GM18861 (cell line): ENCODE measurements at regions not wholly inside any gene's neighbourhood (a gene's known extent, or its start where the extent isn't known, plus 50 kb on each side); places are given as distances from the start of the nearest gene placed in this dataset.
"Not testable (repeated sequence)": the region's sequence is repeated elsewhere in the genome, so short reads cannot be mapped to it uniquely, and the experiment has no call there.

Experiments
- ATAC-seq: cut with Tn5 transposase; IDR thresholded peaks from one replicate; pipeline ENCODE4 v1.9.1; 2021; ENCODE audit not compliant: unreplicated experiment

DNA sequence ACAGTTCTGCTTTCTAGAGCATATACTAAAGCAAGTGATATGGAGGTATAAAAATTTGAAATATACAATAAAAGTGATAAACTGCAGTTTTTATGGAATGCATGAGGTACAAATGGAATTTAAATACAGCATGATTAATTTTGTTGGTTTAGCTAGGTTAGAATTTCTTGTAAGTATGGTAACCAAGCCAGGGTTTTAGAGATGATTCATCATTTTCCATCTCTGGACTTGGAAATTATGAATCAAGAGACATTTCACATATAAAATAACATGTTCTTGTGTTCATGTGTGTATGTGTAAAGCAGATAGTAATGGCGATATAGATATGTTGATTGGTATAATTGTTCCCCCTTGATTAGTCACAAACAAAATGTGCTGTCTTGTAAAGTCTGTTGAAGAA is 1219.8 kb downstream of the CDH8 start:
- no peak for ATAC-seq

DNA sequence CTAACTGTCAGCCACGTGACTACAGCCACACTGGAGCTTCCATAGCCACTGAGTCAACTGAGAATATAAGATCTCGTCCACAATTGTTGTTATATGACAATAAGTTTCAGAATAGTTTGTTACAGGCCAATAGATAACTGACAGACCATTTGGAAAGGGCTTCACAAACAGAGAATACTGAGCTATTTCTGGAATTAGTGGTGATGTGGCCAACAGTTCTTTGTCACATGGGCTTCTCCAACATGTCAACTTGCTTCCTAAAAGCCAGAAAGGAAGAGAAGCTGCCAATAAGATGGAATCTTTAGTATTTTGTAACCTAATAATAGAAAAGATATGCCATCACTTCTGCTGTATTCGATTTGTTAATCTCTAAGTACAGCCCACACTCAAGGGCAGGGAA is 1220.4 kb downstream of the CDH8 start:
- no peak for ATAC-seq

DNA sequence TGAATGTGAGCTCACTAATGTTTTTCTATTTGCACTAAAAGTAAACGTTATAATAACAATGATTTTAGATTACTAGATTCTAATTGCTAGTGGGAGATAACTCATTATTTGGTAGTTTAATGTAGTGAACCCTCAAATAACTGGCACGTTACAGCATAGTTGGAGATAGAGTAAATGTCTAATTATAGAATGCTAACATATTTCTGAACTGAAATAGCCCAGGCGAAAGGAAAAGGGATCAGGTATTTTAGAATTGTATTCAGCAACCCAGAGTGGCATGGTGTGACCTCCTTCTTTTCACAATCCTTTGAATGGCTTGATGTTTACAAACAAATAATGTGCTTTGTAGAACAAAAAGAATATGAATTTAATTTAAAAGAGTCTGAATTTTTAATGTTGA is 1221.2 kb downstream of the CDH8 start:
- ATAC-seq = no peak

DNA sequence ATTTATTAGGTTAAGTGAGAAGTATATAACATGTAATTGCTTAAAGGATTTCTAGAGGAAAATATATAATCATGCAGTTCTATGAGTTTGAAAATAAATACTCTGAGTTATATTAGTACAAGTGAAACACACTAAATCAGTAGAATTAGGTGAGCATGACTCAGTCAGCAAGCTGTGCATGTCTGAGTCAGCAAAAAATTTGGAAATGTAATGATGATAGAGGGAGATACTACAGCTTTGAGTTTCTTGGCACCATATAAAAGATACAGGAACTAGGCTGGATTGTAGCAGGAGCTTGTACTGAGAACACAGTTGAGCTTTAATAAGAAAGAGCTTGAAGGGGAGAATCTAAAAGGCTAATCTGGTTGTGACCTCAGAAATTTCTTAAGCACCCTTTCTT is 1224.6 kb downstream of the CDH8 start:
- ATAC-seq = no peak

DNA sequence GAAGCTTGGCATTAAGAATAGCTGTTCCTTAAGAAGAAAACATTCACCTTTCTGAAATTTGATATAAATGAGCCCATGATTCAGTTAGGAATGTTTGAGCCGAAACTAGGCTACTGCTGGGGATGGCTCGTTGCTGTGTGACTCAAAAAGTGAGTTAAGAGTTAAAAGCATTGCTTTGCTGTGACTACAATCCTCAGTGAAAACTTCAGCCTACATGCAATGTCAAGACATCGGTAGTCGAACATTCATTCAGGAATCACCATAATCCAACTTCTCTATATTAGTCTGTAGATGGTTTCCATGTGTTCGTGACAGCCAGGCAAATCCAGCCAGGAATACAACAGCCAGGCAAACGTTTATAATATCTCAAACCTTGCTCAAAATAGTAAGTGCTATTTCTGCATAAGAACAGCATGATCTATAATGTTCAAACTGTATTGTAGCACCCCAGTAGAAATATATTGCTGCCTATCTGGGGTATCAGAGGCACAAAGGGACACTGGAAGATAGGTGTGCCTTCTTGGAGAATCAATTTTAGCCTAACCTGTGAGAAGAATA is 1225.1 kb downstream of the CDH8 start:
- no peak for ATAC-seq

DNA sequence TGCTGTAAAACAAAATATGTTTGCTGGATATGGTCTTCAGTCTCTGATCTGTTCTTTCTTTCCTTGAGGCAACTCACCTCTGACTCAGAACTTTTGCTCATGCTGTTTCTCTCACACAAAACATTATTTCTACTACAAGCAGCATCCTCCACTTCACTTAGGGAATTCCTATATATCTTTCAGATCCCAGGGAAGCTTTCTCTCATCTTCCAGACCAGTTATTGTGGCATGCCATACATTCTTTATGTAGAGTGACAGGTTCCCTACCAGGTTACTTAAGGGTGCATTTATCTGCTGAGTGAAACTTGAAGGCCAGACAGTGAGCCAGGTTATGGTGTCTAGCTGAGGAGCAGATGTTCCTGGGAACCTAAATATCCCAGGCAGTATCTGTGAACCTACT is 1226.0 kb downstream of the CDH8 start:
- no peak for ATAC-seq

DNA sequence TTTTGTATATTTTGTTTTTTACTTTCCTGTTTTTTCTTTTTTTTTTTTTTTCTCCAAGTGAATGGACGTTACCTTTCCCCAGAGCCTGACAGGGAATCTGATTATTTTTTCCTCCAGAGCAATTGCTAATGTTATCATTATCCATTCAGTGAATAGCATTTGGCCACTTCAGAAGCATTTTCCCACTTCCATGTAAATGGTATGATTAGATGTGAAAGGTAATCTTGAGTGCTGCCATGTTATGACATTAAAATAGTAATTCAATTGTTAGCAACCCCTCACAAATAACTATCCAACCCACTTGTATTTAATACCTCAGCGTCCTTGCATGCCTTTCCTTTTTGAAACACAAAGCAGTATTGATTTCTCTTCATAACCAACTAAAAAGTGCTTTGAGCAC is 1243.8 kb downstream of the CDH8 start:
- ATAC-seq = no peak

DNA sequence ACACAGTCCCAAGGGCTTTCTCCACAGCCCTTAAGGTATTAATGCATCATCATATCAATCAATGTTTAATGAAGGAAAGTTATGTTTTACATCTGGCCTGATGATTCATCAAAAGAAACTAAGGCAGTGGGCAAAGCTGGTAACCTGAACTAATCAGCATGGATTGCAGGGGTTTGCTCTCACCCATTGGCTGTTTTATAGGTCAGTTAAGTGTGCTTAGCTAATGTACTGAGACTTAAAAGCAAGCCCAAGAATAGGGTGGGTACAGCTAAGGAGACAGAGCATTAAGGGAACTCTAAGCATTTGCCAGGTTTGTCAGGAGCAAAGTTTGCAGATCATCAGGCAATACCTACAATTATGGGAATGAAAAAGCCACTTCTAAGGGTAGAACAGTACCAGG is 1247.6 kb downstream of the CDH8 start:
- no peak for ATAC-seq

DNA sequence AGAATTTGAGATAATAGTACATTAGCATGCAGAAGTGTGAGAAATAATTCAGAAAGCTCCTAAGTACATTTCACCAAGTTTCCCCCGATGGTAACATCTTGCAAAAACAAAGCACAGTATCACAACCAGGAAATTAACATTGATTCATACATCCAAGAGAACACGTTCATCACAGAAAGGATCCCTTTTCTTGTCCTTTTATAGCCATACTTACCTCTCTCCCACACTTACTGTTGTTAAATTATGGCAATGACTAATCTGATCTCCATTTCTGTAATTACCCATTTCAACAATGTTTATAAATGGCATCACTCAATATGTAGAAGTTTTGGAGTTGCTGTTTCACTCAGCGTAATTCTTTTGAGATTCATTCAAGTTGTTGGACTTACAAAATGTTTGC is 1260.0 kb downstream of the CDH8 start:
- ATAC-seq = no peak

DNA sequence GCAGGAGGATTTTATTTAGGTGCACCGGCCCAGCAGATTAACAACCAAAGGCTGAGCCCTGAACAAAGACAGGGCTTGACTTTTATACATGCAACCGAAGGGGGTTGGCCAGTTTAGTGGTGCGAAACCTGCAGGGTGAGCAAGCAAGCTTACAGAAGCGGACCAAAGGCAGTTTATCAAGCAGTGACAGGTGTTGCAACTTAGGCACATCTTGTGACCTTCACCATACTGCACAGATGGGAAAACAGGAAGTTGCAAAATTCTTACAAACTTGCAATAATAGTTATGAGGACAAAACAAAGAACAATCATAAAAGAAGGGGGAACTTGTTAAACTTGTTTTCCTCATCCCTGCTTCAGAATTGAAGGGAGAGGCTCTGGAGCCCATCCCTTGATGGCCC is 1265.1 kb downstream of the CDH8 start:
- no peak for ATAC-seq

DNA sequence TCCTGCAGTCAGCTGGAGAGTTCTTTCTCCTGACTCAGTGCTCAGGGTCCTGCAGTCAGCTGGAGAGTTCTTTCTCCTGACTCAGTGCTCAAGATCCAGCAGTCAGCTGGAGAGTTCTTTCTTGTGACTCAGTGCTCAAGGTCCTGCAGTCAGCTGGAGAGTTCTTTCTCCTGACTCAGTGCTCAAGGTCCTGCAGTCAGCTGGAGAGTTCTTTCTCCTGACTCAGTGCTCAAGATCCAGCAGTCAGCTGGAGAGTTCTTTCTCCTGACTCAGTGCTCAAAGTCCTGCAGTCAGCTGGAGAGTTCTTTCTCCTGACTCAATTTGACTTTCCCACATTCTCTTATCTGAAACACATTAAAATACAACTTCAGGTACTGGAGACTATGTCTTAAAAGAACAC is 1265.9 kb downstream of the CDH8 start:
- not testable (repeated sequence) for ATAC-seq

DNA sequence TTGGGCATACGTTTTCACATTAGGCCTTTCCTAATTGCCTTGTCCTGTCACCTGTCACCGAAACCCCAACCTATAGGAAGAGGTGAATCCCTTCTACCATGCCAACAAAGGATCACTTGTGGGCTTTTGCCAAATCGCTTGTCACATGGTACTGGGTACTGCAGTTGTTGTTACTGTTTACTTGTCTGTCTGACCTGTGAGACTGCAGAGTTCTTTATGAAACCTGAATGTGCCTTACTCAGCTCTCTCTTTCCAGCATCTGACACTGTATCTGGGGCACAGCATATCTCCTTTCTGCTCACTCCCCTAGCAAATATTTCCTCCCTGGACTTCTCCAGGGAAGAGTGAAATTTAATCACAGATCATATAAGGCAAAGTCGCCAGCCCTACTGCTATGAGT is 1272.4 kb downstream of the CDH8 start:
- ATAC-seq = no peak

DNA sequence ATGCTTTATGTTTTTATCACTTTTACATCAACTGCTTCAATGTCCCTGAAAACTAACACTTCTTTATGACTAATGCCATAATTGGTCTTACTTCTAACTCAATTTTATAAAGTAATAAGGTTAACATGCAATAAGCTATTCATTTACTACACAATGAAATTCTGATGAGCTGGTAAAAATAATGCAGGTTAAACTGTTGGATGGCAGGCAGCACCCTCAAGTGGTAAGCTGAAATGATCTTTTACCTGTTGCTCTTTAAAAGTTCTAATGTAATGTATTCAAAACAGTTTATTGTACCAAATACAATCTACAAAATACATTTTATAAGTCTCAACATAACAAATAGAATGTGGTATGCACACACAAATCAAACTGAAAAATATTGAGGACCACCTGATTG is 1280.3 kb downstream of the CDH8 start:
- no peak for ATAC-seq

DNA sequence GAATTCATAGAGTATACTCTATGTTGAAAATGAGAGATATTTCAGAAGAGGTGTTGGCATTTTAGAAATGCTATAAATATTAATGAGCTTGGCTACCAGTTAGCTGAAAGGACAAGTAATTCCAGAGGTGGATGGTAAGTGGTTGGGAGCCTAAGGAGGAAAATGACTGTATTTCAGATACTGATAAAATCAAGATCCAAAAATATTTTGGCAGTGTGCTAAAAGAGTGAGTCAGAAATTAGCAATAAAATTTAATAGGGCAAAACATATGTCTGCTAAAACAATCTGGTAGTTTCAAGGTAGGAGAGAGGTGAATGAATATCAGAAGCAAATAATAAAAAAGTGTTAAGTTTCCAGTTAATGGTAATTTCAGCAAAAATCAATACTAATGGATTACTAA is 1287.9 kb downstream of the CDH8 start:
- no peak for ATAC-seq

DNA sequence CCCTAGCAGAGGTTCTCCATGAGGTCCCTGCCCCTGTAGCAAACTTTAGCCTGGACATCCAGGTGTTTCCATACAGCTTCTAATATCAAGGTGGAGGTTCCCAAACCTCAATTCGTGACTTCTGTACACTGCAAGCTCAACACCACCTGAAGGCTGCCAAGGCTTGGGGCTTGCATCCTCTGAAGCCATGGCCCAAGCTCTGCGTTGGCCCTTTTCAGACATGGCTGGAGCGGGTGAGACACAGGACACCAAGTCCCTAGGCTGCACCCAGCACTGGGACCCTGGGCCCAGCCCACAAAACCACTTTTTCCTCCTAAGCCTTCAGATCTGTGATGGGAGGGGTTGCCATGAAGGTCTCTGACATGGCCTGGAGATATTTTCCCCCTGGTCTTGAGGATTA is 1292.0 kb downstream of the CDH8 start:
- ATAC-seq = no peak

DNA sequence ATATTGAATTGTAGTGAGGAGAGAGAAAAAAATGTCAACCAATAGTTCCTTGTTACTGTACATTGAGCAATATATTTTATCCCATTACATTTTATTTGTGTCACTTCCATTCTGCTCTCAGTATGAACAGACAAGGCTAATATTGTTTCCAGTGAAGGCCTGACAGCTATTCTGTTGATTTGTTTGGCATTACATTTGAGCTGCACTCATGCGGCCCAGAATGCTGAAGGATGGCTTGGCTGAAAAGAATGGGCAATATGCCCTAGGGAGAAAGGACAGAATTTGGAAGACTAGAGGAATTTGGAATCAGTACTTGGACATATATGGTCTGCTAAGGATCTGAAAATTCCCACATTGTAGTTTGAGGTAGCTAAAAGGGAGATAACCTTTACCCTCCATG is 1294.4 kb downstream of the CDH8 start:
- ATAC-seq = no peak

DNA sequence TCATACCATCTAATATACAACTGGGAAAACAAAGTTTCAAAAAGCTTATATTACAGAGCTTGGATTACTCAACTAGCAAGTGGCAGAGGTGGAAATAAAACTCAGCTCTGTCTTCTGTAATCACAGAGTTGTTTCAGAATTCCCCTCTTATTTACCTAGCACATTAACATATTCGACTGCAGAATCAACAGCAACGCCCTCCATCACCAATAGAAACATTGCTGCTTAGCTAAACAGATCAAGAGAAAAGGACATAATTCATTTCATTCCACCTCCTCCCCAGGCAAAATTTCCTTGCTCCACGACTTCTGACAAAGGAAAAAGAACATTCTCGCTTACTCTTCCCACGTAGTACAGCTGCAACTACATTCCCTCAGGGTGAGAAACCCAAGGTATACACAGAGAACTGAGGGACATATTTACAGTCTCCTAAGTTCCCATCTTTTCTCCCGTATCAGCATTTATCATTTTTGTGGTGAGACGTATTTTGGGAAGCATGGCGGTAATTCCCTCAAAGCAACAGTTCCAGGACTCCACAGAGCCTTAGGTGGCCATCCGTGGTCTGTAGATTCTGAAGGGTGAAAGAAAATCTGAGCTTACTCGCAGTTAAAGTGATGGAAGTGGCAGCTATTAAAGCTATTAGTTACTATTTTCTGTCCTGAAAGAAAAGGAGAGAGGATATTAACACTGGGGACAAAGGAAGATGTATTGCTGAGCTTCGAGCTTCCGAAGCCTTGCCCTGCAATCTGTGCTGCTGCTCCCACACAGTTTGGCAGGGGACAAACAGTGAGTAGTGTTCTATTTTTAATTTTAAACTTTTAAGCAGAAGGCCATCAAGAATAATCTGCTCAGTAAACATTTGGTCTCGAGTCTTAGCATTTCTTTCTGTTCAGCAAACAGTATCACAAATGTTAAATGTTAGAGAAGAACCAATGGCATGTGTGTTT is 1296.2 kb downstream of the CDH8 start:
- ATAC-seq = no peak

DNA sequence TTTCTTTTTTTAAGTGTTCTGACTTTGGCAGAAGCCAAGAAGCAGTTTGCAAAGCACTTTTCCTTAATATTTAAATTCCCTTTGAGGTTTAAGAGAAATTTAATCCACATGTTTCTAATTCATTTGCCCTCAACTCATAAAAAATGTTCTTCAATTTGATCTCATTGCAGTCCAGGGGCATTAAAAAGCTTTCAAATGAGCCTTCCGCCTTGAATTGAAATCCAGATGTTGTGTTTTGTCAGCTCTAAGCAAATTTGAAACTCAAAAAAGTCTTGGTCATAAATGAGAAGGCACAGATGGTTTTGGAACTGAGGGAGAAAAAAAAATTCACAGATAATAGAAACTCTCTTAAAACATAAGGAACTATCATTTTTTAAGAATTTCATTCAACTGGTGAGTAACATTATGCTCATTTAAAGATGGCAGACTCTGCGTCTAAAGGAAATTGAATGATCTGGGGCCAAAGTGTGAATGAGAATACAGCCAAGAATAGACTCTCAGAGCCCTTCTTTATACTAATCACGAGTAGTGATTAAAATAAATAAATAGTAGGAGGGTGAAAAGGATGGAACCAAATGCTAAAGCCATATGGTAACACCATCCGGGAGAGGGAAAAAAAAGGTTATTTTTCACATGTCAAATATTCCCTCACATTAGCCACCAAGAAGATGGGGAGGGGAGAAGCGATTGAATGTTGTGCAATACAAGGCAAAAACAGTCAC is 1304.7 kb downstream of the CDH8 start:
- ATAC-seq = no peak

DNA sequence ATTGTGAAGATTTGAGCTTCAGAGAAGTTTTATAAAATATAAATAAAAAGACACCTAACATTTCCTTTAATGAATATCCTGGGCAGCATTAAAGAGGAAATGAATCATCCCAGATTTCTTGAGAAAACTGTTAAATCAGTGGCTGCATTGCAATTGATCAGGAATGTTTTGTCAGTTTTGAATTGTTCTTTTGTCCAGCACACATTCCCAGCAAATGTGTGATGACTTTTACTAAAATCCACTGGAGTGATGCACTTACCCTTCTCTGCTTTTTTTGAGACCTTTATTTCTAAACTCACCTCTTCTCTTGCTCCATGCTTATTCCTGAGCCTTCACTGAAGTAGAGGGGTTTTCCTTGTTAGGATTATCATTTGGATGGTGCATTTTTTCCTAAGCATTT is 1307.2 kb downstream of the CDH8 start:
- ATAC-seq = no peak

DNA sequence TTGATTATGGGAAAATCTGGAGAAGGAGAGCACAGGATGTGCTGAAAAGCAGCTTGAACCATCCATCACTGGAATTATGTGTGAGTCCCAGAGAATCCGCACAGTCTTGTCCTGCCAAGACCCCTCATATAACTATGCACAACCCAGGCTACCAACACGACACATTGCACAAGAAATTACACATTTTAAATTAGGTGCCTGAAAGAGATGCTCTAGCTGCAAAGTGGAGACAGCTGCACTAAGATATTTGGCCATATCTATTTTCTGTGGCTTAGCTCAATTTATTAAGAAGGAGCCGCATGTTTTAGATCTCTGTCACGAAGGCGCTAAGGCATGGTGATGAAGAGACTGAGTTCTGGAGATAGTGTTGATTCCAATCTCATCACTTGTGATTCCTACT is 1308.4 kb downstream of the CDH8 start:
- no peak for ATAC-seq

DNA sequence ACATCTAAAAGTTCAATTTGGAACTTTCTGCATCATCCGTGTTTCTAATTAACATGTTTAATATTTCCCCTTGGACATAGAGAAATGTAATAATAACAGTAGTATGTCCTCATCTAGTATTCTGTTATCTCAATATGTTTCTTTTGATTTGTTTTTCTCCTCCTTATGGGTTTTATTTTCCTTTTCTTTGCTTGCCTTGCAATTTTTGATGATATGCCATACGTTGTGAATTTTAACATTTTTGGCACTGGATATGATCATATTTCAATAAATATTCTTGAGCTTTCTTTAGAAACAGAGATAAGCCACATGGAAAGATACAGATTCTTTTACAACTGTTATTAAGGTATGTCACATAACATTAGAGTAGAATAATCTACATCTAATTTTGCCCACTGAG is 1316.2 kb downstream of the CDH8 start:
- no peak for ATAC-seq

DNA sequence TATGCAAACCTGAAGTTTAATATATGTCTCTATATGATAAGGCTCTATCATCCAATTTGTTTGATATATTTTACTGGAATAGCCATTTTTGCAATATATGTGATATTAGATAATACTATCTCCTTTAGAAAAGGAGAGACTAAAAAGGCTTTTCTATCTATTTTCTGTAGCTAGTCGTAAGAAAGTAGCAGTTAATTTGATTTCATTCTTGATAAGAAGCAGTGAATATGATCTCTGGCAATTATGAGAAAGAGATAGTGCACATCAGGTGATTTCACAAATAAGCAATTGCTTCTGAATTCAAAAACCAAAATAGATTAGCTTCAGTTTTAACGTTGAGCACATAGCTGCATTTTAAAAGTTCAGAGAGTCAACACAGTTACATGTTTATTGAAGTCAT is 1318.4 kb downstream of the CDH8 start:
- no peak for ATAC-seq
